MCF 10A (cell line): ENCODE measurements at regions not wholly inside any gene's neighbourhood (a gene's known extent, or its start where the extent isn't known, plus 50 kb on each side); places are given as distances from the start of the nearest gene placed in this dataset.

Experiments used
- BruUV-seq: library from RNA; stranded (reverse); fragments of 400-500 nt; replicated peaks from 2 replicates; lab custom pipeline; 2021; lab: Mats Ljungman, UMichigan
- CTCF ChIA-PET: fragments of 300-600 bp; sonication (Branson Sonifier 250); formaldehyde crosslinking; extraction: SDS; loops from one replicate; lab custom pipeline; 2021; ENCODE audit warnings: antibody characterized with exemption, inconsistent platforms; lab: Yijun Ruan, JAX
- POLR2A ChIA-PET: fragments of 300-600, 350-650 bp; sonication (Branson Sonifier 250); formaldehyde crosslinking; extraction: SDS; loops from one replicate; lab custom pipeline; 2020; ENCODE audit warnings: antibody characterized with exemption, inconsistent platforms; lab: Yijun Ruan, JAX
- DNase-seq: peaks from one replicate; pipeline ENCODE4 v3.0.0-alpha.2; 2018; ENCODE audit not compliant: unreplicated experiment
- H3K27ac Mint-ChIP-seq: one replicate; pipeline ENCODE4 v1.8.0; 2022; ENCODE audit warnings: mild to moderate bottlenecking, low read depth, mixed read lengths; ENCODE audit not compliant: unreplicated experiment
- H3K27me3 Mint-ChIP-seq: one replicate; pipeline ENCODE4 v1.8.0; 2022; ENCODE audit warnings: mixed read lengths; ENCODE audit not compliant: insufficient read depth, unreplicated experiment
- H3K36me3 Mint-ChIP-seq: one replicate; pipeline ENCODE4 v1.8.0; 2022; ENCODE audit warnings: mild to moderate bottlenecking, moderate library complexity, mixed read lengths; ENCODE audit not compliant: insufficient read depth, unreplicated experiment
- H3K4me1 Mint-ChIP-seq: one replicate; pipeline ENCODE4 v1.8.0; 2022; ENCODE audit warnings: mixed read lengths; ENCODE audit not compliant: insufficient read depth, unreplicated experiment
- H3K4me3 Mint-ChIP-seq: one replicate; pipeline ENCODE4 v1.8.0; 2022; ENCODE audit warnings: mild to moderate bottlenecking, moderate library complexity, mixed read lengths; ENCODE audit not compliant: unreplicated experiment
- H3K9me3 Mint-ChIP-seq: one replicate; pipeline ENCODE4 v1.8.0; 2022; ENCODE audit warnings: mixed read lengths; ENCODE audit not compliant: unreplicated experiment
- intact Hi-C: fragments of 100-400 bp; cut with micrococcal nuclease; formaldehyde crosslinking; loops from 2 replicates; pipeline ENCODE4 v1.14.1; 2022
- TF ChIP-seq, protein P1 (sequence below): fragments of 200-600 bp; IDR thresholded peaks from one replicate; pipeline ENCODE4 v1.8.0; 2022; ENCODE audit warnings: antibody characterized with exemption, mild to moderate bottlenecking; ENCODE audit not compliant: unreplicated experiment

DNA sequence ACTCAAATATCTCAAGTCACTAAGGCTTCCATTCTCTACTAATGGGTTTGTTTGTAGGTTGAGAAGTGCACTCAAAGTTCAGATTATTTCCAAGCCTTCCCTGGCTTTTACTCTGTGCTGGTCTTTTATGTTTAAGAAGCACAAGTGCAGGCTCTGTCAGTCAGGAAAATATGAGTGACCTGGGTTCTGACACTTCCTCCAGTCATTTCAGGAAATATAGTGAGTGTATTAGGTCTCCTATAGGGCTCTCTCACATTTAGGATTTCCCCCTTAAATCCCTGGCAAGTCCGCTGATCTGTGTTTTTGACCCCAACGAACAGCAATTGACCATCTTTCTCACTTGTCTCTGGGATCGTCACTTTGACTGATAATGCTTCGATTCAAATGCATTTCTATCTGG, 210.2 kb downstream of the ARPP21 start:
- BruUV-seq, result no TSS peak
- CTCF ChIA-PET, result interaction anchor here (1.1 kb wide), 1 partner anchor 76 kb away, joined by 3 read pairs; no protein-coding TSS in a partner anchor
- POLR2A ChIA-PET, result no interaction called here

DNA sequence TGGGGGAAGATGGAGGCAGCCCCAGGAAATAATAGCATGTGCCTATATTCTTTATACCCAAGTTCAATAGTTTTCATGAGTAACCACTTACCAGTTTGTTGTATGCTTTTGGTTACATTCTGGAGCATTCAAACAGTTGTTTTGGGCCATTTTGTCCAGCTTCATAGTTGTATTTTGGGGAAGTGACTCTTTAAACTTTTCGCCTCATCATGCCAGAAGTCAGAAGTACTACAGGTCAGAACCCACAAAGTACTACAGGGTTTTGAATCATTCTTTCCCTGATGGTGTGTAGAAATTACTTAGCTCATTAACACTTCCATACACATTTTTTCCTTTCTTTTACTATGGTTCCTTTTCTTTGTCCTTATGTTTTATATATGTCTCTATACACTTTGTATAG, 210.6 kb downstream of the ARPP21 start:
- TF ChIP-seq, protein P1, sequence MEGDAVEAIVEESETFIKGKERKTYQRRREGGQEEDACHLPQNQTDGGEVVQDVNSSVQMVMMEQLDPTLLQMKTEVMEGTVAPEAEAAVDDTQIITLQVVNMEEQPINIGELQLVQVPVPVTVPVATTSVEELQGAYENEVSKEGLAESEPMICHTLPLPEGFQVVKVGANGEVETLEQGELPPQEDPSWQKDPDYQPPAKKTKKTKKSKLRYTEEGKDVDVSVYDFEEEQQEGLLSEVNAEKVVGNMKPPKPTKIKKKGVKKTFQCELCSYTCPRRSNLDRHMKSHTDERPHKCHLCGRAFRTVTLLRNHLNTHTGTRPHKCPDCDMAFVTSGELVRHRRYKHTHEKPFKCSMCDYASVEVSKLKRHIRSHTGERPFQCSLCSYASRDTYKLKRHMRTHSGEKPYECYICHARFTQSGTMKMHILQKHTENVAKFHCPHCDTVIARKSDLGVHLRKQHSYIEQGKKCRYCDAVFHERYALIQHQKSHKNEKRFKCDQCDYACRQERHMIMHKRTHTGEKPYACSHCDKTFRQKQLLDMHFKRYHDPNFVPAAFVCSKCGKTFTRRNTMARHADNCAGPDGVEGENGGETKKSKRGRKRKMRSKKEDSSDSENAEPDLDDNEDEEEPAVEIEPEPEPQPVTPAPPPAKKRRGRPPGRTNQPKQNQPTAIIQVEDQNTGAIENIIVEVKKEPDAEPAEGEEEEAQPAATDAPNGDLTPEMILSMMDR, result no peak
- POLR2A ChIA-PET, result no interaction called here
- intact Hi-C loops, result no loop called here
- no peaks in the 10 kb centered on the region for H3K9me3 Mint-ChIP-seq
- DNase-seq, result no peak
- H3K27ac Mint-ChIP-seq, result no peak overlapping the region
- peaks cover 55% of the 10 kb centered on the region for H3K27me3 Mint-ChIP-seq
- CTCF ChIA-PET, result interaction anchor here (1.1 kb wide), 1 partner anchor 75 kb away, joined by 3 read pairs; no protein-coding TSS in a partner anchor
- no TSS peak for BruUV-seq
- no peak overlapping the region for H3K4me3 Mint-ChIP-seq
- H3K36me3 Mint-ChIP-seq, result no peaks in the 10 kb centered on the region
- H3K4me1 Mint-ChIP-seq, result no peaks in the 10 kb centered on the region

More for the DNA sequence above, 210.2 kb downstream of the ARPP21 start:
- intact Hi-C loops, result no loop called here
- Mint-ChIP-seq H3K27me3 (peaks cover 55% of the 10 kb centered on the region), H3K27ac (no peak overlapping the region), H3K9me3 (no peaks in the 10 kb centered on the region), H3K4me1 (no peaks in the 10 kb centered on the region), H3K36me3 (no peaks in the 10 kb centered on the region), H3K4me3 (no peak overlapping the region)
- no peak for DNase-seq
- TF ChIP-seq, protein P1, result no peak

DNA sequence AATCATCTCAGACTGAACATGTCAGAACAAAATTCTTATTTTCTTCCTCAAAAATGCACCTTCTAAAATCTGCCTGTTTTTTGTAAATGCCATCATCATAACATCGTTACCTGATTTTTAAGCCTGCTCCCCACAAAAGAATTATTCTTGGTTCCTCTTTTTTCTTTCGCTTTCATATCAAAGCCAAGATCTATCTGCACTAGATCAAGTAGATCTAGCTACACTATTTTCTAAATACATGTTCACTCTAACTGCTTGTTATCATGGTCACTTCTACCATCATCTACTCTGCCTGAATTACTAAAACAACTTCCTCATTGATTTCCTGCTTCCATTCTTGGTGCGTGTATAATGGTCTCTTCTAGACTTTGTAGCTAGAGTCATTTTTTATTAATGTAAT, 217.7 kb downstream of the ARPP21 start:
- H3K9me3 Mint-ChIP-seq, result no peaks in the 10 kb centered on the region
- H3K36me3 Mint-ChIP-seq, result no peaks in the 10 kb centered on the region
- ChIA-PET POLR2A (no interaction called here), CTCF (no interaction called here)
- no peak overlapping the region for H3K4me3 Mint-ChIP-seq
- H3K27me3 Mint-ChIP-seq, result peaks cover 89% of the 10 kb centered on the region
- TF ChIP-seq, protein P1, result no peak
- no peaks in the 10 kb centered on the region for H3K4me1 Mint-ChIP-seq
- no TSS peak for BruUV-seq
- intact Hi-C loops, result no loop called here
- no peak for DNase-seq
- no peak overlapping the region for H3K27ac Mint-ChIP-seq

DNA sequence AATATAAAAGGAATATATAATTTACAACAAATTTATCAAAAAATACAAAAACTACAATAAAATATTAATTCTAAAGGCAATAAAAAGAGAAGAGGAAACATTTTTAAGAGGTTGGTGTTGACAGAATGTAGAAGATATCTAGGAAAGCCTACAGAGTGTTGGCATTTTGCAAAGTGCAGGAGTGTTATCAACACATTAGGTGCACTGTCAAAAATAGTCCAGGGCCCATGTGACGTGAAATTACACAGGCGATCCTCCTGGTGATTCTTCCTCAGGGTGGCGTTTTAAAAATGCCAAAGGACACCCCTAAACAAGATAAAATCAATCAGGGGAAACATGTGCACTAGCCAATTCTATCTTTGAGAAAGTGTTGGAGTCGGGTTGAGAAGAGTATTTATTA, 222.7 kb downstream of the ARPP21 start:
- TF ChIP-seq, protein P1, result no peak
- no peaks in the 10 kb centered on the region for H3K9me3 Mint-ChIP-seq
- BruUV-seq, result no TSS peak
- CTCF ChIA-PET, result interaction anchor here (0.6 kb wide), 1 partner anchor 11 kb away, joined by 3 read pairs; no protein-coding TSS in a partner anchor
- no peaks in the 10 kb centered on the region for H3K4me1 Mint-ChIP-seq
- H3K27me3 Mint-ChIP-seq, result peaks cover 99% of the 10 kb centered on the region
- no peaks in the 10 kb centered on the region for H3K36me3 Mint-ChIP-seq
- H3K27ac Mint-ChIP-seq, result no peak overlapping the region
- no peak overlapping the region for H3K4me3 Mint-ChIP-seq
- no peak for DNase-seq
- POLR2A ChIA-PET, result no interaction called here
- intact Hi-C loops, result no loop called here
